AG08395 (cell line): ENCODE measurements at regions not wholly inside any gene's neighbourhood (a gene's known extent, or its start where the extent isn't known, plus 50 kb on each side); places are given as distances from the start of the nearest gene placed in this dataset.
A peak's percentile ranks its signal among the peaks of the same experiment; 100 is the strongest.

Experiments
- DNase-seq: peaks from one replicate; pipeline ENCODE4 v3.0.0; 2012; ENCODE audit warnings: mixed read lengths, low spot score

- DNase-seq: no peak
Observed at GRCh38 chr19:16000024-16000663, 51.3 kb downstream of the OR10H4 start.

DNA sequence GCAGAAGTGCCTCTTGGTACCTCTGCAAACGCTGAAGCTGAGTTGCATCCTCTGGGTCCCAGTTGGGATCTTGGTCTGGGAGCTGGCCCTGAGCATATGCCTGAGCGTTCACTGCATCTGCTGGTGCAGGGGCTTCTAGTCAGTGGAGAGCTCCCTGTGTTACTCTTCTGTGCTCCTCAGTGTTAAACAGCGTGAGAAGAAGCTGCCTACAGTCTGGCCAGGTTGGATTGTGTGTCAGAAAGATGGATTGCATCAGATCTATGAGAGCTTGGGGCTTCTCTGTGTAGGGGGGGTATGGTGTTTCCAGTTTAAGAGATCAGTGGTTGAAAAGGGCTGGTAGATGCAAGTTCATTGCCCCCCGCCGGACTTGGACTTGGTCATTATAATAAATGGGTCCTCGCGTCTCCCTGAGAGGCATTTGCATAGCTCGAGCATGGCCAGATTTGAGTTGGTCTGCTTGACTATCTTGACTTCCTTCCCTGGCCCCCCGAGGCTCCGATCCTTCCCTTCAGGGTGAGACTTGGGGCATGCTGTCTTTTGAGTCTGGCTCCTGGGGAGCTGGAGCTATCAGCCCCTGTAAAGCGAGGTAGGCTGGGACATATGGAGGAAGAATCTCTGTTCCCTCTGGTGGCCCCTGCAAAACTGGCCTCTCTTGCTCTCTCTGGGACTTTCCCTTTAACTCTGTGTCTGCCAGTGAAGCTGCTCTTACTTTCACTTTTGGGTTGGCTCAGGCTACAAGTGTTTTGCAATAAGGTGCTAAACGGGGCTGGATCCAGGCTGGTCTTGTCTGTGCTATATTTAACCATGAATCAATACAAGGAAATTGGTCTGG is 52.9 kb downstream of the OR10H4 start:
- peak; percentile 62 for DNase-seq

DNA sequence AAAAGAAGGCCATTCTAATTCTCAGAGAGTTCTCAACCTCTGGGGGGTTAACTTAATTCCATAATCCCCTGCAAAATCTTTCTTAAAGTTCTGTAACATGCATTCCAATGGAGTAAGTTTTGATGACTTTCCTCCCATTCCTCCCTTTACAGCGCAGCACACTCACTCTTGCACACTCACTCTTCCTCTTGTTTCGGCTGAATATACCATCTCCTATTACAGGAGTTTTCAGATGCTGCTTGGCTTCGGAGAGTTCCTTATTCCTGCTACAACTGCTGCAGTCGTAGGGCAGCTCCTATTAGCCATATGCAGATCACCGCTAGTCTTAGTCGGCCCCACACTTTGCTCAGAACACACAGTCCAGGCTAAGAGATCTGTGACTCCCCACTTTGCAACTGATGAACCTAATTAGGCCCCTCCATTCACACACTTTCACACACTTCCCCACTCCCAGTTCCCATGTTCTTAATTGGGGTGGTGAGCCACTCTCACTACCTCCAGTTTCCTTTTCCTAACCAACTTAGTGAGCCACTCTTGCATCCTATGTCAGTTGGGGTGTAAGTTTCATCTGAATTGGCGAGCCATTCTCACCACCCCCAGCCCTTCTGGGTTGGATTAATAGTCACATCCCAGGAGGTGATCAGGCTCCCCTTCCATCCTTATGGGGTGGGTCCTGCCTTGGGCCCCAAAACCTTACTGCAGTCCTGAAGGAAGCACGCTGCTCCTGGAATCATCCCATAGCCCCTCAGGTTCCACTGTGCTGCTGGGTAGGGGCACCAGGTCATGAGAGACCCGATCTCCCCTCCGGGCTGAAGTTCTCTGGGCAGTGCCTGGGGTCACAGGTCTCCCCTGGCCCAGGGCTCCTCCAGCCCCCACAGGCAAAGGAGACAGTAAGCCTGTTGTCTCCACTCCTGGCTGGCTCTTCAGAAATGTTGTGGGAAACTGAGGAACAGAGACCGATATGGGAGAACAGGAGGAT is 53.9 kb downstream of the OR10H4 start:
- no peak for DNase-seq

DNA sequence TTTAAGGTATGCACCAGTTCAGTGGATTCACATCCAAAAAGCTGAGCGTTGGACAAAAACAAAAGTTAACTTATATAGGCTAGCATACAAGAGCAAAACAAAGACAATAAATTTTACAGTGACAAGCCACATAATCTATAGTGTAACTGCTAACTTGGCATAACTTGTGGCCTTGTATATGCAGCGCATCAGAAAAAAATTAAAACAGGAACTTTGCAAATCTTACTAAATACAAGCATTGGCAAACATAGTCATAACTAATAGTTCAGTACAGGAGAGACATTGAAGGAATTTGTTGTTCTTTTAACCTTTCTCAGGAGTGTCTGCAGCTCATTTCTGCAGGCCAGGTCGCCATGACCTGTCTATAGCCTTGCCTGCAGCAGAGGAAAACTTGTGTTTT is 54.6 kb downstream of the OR10H4 start:
- no peak for DNase-seq

DNA sequence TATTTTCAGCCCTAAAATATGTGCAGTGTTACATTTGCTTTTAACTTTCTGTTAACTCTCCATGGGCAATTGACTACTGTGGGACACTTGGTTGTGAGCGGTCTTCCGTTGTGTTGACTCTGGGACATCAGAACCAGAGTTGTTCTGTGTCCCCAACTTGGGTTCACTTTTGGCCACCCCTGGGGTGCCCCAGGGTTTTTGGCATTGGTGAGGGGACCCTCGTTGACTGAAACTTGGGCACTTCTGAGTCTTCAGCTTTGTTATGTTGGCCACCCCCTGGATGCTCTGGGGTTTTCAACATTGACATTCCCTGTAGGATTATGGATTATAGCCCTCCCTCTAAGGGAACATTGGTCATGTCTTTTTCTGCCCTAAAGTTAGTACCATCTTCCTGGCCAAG is 57.1 kb downstream of the OR10H4 start:
- DNase-seq: no peak

GRCh38 chr19:16012552-16012951 is 63.7 kb upstream of the TPM4 start:
- no peak for DNase-seq

DNA sequence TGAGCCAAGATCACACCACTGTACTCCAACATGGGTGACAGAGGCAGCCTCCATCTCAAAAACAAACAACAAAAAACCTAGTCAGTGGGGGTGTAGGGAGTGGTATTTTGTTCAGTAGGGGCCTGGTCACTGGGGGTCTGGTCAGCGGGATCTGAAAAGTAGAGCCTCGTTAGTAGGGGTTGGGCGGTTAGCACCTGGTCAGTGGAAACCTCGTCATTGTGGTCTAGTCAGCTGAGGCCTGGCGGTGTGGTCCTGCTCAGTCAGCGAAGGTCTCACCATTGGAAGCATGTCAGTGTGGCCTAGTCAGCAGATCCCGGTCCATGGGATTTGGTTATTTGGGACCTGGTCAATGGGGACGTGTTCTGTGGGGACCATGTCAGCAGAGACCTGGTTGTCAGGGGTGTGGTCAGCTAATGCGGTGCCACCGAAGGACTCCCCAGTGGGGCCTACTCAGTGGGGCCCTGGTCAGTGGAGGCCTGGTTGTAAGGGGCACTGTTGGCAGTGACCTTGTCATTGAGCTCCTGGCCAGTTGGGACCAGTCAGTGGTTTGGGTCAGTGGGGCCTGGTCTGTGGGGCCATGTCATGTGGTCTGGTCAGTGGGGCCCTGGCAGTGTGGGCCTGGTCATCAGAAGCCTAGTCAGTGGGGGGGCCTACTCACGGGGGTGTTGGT is 63.0 kb upstream of the TPM4 start:
- no peak for DNase-seq

GRCh38 chr19:16013851-16014840 is 62.1 kb upstream of the TPM4 start:
- no peak for DNase-seq

GRCh38 chr19:16014923-16015804 is 61.1 kb upstream of the TPM4 start:
- DNase-seq: no peak

DNA sequence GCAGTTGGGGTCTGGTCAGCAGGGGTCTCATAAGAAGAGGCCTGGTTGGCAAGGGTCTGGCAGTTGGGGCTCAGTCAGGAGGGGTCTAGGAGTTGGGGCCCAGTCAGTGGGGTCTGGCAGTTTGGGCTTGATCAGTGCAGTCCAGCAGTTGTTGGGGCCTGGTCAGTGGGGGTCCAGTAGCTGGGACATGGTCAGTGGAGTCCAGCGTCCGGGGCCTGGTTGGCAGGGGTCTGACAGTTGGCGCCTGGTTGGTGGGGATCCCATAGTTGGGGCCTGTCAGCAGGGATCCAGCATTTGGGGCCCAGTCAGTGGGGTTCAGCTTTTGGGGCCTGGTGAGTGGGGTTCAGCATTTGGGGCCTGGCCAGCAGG is 60.5 kb upstream of the TPM4 start:
- no peak for DNase-seq

- DNase-seq: no peak
Observed at GRCh38 chr19:16016226-16017137, 59.8 kb upstream of the TPM4 start.

- DNase-seq: no peak
Observed at GRCh38 chr19:16017138-16017490, 59.2 kb upstream of the TPM4 start.

GRCh38 chr19:16018106-16018755 is 58.1 kb upstream of the TPM4 start:
- no peak for DNase-seq

GRCh38 chr19:16018801-16019551 is 57.3 kb upstream of the TPM4 start:
- no peak for DNase-seq

- no peak for DNase-seq
Observed at GRCh38 chr19:16019691-16020448, 56.4 kb upstream of the TPM4 start.

- no peak for DNase-seq
Observed at GRCh38 chr19:16021796-16022195, 54.5 kb upstream of the TPM4 start.

DNA sequence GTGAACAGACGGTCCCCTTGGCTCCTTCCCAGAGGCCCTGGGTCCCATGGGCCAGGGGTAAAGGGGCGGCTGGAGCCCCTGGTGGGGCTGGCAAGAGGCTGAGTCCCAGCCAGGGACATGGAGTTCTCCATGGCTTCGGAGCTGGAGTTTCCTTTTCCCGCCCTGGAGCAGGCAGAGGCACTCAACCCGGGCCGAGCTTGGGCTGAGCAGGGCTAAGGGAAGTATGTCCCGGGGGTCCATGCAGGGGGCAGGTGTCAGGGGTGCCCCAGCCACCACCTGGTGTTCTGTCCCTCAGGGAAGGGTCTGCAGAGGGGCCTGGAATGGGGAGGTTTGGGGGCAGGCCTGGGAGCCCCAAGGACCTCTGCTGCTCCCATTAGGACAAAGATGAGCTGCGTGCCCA is 54.0 kb upstream of the TPM4 start:
- no peak for DNase-seq
